Activated CD4-positive, alpha-beta T cell treated with anti-CD3 and anti-CD28 coated beads, Interleukin-2, amount 50 U/mL, for 4 hours (primary cell): ENCODE measurements at regions not wholly inside any gene's neighbourhood (a gene's known extent, or its start where the extent isn't known, plus 50 kb on each side); places are given as distances from the start of the nearest gene placed in this dataset.
A peak's percentile ranks its signal among the peaks of the same experiment; 100 is the strongest.
"Not testable (repeated sequence)": the region's sequence is repeated elsewhere in the genome, so short reads cannot be mapped to it uniquely, and the experiment has no call there.

ENCODE experiments used
- DNase-seq, 2 experiments: peaks; one replicate each; pipeline ENCODE4 v3.0.0-alpha.2; 2020

GRCh38 chr3:107206945-107207344, 170.3 kb upstream of the CCDC54 start:
- DNase-seq: no peak

GRCh38 chr3:107208100-107208499, 169.1 kb upstream of the CCDC54 start:
- no peak for DNase-seq

GRCh38 chr3:107208796-107209195, 168.4 kb upstream of the CCDC54 start:
- DNase-seq: no peak

- DNase-seq: no peak
Measured at GRCh38 chr3:107209302-107209990, 167.8 kb upstream of the CCDC54 start.

- DNase-seq: no peak
Measured at GRCh38 chr3:107211608-107212007, 165.6 kb upstream of the CCDC54 start.

- no peak for DNase-seq
Measured at GRCh38 chr3:107212618-107213017, 164.6 kb upstream of the CCDC54 start.

- no peak for DNase-seq
Measured at GRCh38 chr3:107213044-107213669, 164.1 kb upstream of the CCDC54 start.

GRCh38 chr3:107216229-107216628, 161.0 kb upstream of the CCDC54 start:
- no peak for DNase-seq

- DNase-seq: no peak
Measured at GRCh38 chr3:107216711-107217110, 160.5 kb upstream of the CCDC54 start.

GRCh38 chr3:107217172-107217571, 160.1 kb upstream of the CCDC54 start:
- no peak for DNase-seq

- no peak for DNase-seq
Measured at GRCh38 chr3:107218864-107219269, 158.4 kb upstream of the CCDC54 start.

GRCh38 chr3:107220538-107220937, 156.7 kb upstream of the CCDC54 start:
- DNase-seq: no peak

GRCh38 chr3:107221856-107222255, 155.4 kb upstream of the CCDC54 start:
- no peak for DNase-seq

- DNase-seq: no peak
Measured at GRCh38 chr3:107222907-107223306, 154.3 kb upstream of the CCDC54 start.

GRCh38 chr3:107224026-107224596, 153.1 kb upstream of the CCDC54 start:
- DNase-seq: no peak

GRCh38 chr3:107227091-107227490, 150.1 kb upstream of the CCDC54 start:
- DNase-seq: no peak

- not testable (repeated sequence) for DNase-seq
Measured at GRCh38 chr3:107233877-107234276, 143.4 kb upstream of the CCDC54 start.

- DNase-seq: no peak
Measured at GRCh38 chr3:107235193-107235927, 141.9 kb upstream of the CCDC54 start.

- peak in 1 of 2 experiments; percentile 14 for DNase-seq
Measured at GRCh38 chr3:107235928-107236315, 141.3 kb upstream of the CCDC54 start.

GRCh38 chr3:107236655-107237337, 140.4 kb upstream of the CCDC54 start:
- no peak for DNase-seq

- no peak for DNase-seq
Measured at GRCh38 chr3:107238787-107239186, 138.5 kb upstream of the CCDC54 start.

GRCh38 chr3:107239703-107240102, 137.5 kb upstream of the CCDC54 start:
- DNase-seq: no peak
